SK-N-SH treated with all-trans-retinoic acid at 6 μM for 48 hours (cell line): ENCODE measurements at regions not wholly inside any gene's neighbourhood (a gene's known extent, or its start where the extent isn't known, plus 50 kb on each side); places are given as distances from the start of the nearest gene placed in this dataset.

Source experiments
- ATAC-seq: fragments of 200-7000 bp; cut with Tn5 transposase; 3 replicates; pipeline ENCODE4 v1.9.1; 2020; ENCODE audit warnings: mild to moderate bottlenecking, moderate library complexity
- ARNTL ChIP-seq: fragments of 450-650 bp; formaldehyde crosslinking; IDR thresholded peaks from 2 replicates; pipeline ENCODE4 v1.5.0; 2020; ENCODE audit warnings: low read depth, mild to moderate bottlenecking, moderate library complexity, borderline replicate concordance
- BACH2 ChIP-seq: fragments of 250-450 bp; sonication (Bioruptor Pico); IDR thresholded peaks from 2 replicates; pipeline ENCODE4 v1.9.0; 2021; ENCODE audit warnings: mild to moderate bottlenecking, borderline replicate concordance
- CREB5 ChIP-seq: fragments of 250-450 bp; sonication (Bioruptor Pico); IDR thresholded peaks from 2 replicates; pipeline ENCODE4 v1.5.1; 2020; ENCODE audit warnings: low read depth, mild to moderate bottlenecking, moderate library complexity
- CSDC2 ChIP-seq: fragments of 250-450 bp; sonication (Bioruptor Pico); IDR thresholded peaks from 2 replicates; pipeline ENCODE4 v1.5.0; 2020; ENCODE audit warnings: mild to moderate bottlenecking, moderate library complexity
- ESRRG ChIP-seq: fragments of 250-450 bp; sonication (Bioruptor Pico); IDR thresholded peaks from 2 replicates; pipeline ENCODE4 v1.6.1; 2021; ENCODE audit warnings: mild to moderate bottlenecking
- GLIS3 ChIP-seq: fragments of 250-450 bp; sonication (Bioruptor Pico); IDR thresholded peaks from 2 replicates; pipeline ENCODE4 v1.5.0; 2020; ENCODE audit warnings: mild to moderate bottlenecking, moderate library complexity
- ISL1 ChIP-seq: fragments of 250-450 bp; sonication (Bioruptor Pico); IDR thresholded peaks from 2 replicates; pipeline ENCODE4 v2.1.2; 2022; ENCODE audit warnings: mild to moderate bottlenecking, moderate library complexity
- OSR1 ChIP-seq: fragments of 250-450 bp; sonication (Bioruptor Pico); IDR thresholded peaks from 2 replicates; pipeline ENCODE4 v1.8.0; 2022; ENCODE audit warnings: moderate library complexity, mild to moderate bottlenecking, inconsistent platforms
- POU6F1 ChIP-seq: fragments of 250-450 bp; sonication (Bioruptor Pico); IDR thresholded peaks from 2 replicates; pipeline ENCODE4 v1.8.0; 2021; ENCODE audit warnings: low read depth, mild to moderate bottlenecking, moderate library complexity, borderline replicate concordance
- PPARA ChIP-seq: fragments of 250-450 bp; sonication (Bioruptor Pico); IDR thresholded peaks from 2 replicates; pipeline ENCODE4 v1.5.0; 2020; ENCODE audit warnings: mild to moderate bottlenecking, borderline replicate concordance
- SNAI2 ChIP-seq: fragments of 250-450 bp; sonication (Bioruptor Pico); IDR thresholded peaks from 2 replicates; pipeline ENCODE4 v1.5.0; 2020; ENCODE audit warnings: mild to moderate bottlenecking, moderate library complexity
- TCF4 ChIP-seq: fragments of 250-450 bp; sonication (Bioruptor Pico); IDR thresholded peaks from 2 replicates; pipeline ENCODE4 v1.8.0; 2021; ENCODE audit warnings: mild to moderate bottlenecking, moderate library complexity, borderline replicate concordance
- TOX ChIP-seq: fragments of 250-450 bp; sonication (Bioruptor Pico); IDR thresholded peaks from 2 replicates; pipeline ENCODE4 v1.8.0; 2021; ENCODE audit warnings: mild to moderate bottlenecking, moderate library complexity, borderline replicate concordance
- ZC3H10 ChIP-seq: fragments of 250-450 bp; sonication (Bioruptor Pico); IDR thresholded peaks from 2 replicates; pipeline ENCODE4 v1.5.1; 2021; ENCODE audit warnings: mild to moderate bottlenecking, moderate library complexity
- ZFP3 ChIP-seq: fragments of 250-450 bp; sonication (Bioruptor Pico); IDR thresholded peaks from 2 replicates; pipeline ENCODE4 v1.5.0; 2020; ENCODE audit warnings: mild to moderate bottlenecking, moderate library complexity
- ZFP30 ChIP-seq: fragments of 450-650 bp; formaldehyde crosslinking; IDR thresholded peaks from 2 replicates; pipeline ENCODE4 v1.5.0; 2022; ENCODE audit warnings: mild to moderate bottlenecking, moderate library complexity
- ZNF565 ChIP-seq: fragments of 450-650 bp; formaldehyde crosslinking; conservative IDR thresholded peaks from 2 replicates; pipeline ENCODE4 v1.5.0; 2020; ENCODE audit warnings: low read depth, mild to moderate bottlenecking, moderate library complexity
- ZNF70 ChIP-seq: fragments of 450-650 bp; formaldehyde crosslinking; IDR thresholded peaks from 2 replicates; pipeline ENCODE4 v1.5.0; 2020; ENCODE audit warnings: mild to moderate bottlenecking, moderate library complexity
- ZNF8 ChIP-seq: fragments of 450-650 bp; formaldehyde crosslinking; IDR thresholded peaks from 2 replicates; pipeline ENCODE4 v1.5.0; 2020; ENCODE audit warnings: mild to moderate bottlenecking, moderate library complexity
- TF ChIP-seq, protein P1 (sequence below): fragments of 250-450 bp; sonication (Bioruptor Pico); IDR thresholded peaks from 2 replicates; pipeline ENCODE4 v1.5.1; 2021; ENCODE audit warnings: mild to moderate bottlenecking, moderate library complexity
- TF ChIP-seq, protein P2 (sequence below): fragments of 250-450 bp; sonication (Bioruptor Pico); IDR thresholded peaks from 2 replicates; pipeline ENCODE4 v1.8.0; 2020; ENCODE audit warnings: mild to moderate bottlenecking, moderate library complexity, borderline replicate concordance
- TF ChIP-seq, protein P3 (sequence below): fragments of 250-450 bp; sonication (Bioruptor Pico); IDR thresholded peaks from 2 replicates; pipeline ENCODE4 v1.5.0; 2020; ENCODE audit warnings: mild to moderate bottlenecking, moderate library complexity

GRCh38 chr13:106172176-106172905 lies 363.1 kb downstream of the EFNB2 start:
- TF ChIP-seq, protein P1, sequence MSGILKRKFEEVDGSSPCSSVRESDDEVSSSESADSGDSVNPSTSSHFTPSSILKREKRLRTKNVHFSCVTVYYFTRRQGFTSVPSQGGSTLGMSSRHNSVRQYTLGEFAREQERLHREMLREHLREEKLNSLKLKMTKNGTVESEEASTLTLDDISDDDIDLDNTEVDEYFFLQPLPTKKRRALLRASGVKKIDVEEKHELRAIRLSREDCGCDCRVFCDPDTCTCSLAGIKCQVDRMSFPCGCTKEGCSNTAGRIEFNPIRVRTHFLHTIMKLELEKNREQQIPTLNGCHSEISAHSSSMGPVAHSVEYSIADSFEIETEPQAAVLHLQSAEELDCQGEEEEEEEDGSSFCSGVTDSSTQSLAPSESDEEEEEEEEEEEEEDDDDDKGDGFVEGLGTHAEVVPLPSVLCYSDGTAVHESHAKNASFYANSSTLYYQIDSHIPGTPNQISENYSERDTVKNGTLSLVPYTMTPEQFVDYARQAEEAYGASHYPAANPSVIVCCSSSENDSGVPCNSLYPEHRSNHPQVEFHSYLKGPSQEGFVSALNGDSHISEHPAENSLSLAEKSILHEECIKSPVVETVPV (CRISPR knock-in tag), result no peak
- no peak for TF ChIP-seq ZNF8
- no peak for TF ChIP-seq ESRRG
- TF ChIP-seq PPARA (CRISPR knock-in tag), result no peak
- no peak for TF ChIP-seq ZC3H10 (CRISPR knock-in tag)
- TF ChIP-seq CREB5 (CRISPR knock-in tag), result no peak
- no peak for TF ChIP-seq ZNF565 (CRISPR knock-in tag)
- no peak for TF ChIP-seq ZFP30 (CRISPR knock-in tag)
- no peak for TF ChIP-seq ARNTL (CRISPR knock-in tag)
- no peak for TF ChIP-seq TOX (CRISPR knock-in tag)
- no peak for TF ChIP-seq POU6F1 (CRISPR knock-in tag)
- TF ChIP-seq GLIS3 (CRISPR knock-in tag), result no peak
- no peak for TF ChIP-seq OSR1 (CRISPR knock-in tag)
- ATAC-seq, result no peak

DNA sequence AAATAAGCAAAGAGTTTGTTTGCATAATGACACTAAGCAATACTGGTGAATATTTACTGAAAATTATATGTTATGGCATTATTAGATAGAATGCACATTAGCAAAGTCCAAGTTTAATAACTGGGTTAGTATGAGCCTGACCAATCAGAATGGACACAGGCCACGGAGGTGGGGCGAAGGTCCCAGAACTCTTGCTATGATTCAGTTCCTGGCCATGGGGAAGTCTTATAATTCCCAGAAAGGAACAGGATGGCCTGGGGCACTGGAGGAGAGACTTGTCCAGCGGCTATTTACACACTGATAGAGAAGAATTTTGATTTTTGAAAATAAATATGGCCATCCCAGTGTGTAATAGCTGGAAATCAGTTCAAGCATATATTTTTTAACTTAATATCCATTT lies 372.0 kb downstream of the EFNB2 start:
- ATAC-seq, result no peak
- TF ChIP-seq CSDC2 (CRISPR knock-in tag) (no peak), ZNF8 (no peak), OSR1 (CRISPR knock-in tag) (no peak)
- TF ChIP-seq, all 23 proteins: peak for 0

GRCh38 chr13:106161146-106161545 lies 374.3 kb downstream of the EFNB2 start:
- ATAC-seq, result no peak
- TF ChIP-seq POU6F1 (CRISPR knock-in tag) (no peak), ZFP3 (CRISPR knock-in tag) (no peak), OSR1 (CRISPR knock-in tag) (no peak), ISL1 (CRISPR knock-in tag) (no peak), ZNF70 (no peak), ZC3H10 (CRISPR knock-in tag) (no peak), GLIS3 (CRISPR knock-in tag) (no peak), TCF4 (CRISPR knock-in tag) (no peak), ZNF8 (no peak), TOX (CRISPR knock-in tag) (no peak), BACH2 (CRISPR knock-in tag) (no peak), SNAI2 (CRISPR knock-in tag) (no peak), ESRRG (no peak), PPARA (CRISPR knock-in tag) (no peak), CSDC2 (CRISPR knock-in tag) (no peak)
- TF ChIP-seq, protein P2, sequence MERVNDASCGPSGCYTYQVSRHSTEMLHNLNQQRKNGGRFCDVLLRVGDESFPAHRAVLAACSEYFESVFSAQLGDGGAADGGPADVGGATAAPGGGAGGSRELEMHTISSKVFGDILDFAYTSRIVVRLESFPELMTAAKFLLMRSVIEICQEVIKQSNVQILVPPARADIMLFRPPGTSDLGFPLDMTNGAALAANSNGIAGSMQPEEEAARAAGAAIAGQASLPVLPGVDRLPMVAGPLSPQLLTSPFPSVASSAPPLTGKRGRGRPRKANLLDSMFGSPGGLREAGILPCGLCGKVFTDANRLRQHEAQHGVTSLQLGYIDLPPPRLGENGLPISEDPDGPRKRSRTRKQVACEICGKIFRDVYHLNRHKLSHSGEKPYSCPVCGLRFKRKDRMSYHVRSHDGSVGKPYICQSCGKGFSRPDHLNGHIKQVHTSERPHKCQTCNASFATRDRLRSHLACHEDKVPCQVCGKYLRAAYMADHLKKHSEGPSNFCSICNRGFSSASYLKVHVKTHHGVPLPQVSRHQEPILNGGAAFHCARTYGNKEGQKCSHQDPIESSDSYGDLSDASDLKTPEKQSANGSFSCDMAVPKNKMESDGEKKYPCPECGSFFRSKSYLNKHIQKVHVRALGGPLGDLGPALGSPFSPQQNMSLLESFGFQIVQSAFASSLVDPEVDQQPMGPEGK, result no peak
- TF ChIP-seq, protein P1 (CRISPR knock-in tag), result no peak
- TF ChIP-seq, protein P3, sequence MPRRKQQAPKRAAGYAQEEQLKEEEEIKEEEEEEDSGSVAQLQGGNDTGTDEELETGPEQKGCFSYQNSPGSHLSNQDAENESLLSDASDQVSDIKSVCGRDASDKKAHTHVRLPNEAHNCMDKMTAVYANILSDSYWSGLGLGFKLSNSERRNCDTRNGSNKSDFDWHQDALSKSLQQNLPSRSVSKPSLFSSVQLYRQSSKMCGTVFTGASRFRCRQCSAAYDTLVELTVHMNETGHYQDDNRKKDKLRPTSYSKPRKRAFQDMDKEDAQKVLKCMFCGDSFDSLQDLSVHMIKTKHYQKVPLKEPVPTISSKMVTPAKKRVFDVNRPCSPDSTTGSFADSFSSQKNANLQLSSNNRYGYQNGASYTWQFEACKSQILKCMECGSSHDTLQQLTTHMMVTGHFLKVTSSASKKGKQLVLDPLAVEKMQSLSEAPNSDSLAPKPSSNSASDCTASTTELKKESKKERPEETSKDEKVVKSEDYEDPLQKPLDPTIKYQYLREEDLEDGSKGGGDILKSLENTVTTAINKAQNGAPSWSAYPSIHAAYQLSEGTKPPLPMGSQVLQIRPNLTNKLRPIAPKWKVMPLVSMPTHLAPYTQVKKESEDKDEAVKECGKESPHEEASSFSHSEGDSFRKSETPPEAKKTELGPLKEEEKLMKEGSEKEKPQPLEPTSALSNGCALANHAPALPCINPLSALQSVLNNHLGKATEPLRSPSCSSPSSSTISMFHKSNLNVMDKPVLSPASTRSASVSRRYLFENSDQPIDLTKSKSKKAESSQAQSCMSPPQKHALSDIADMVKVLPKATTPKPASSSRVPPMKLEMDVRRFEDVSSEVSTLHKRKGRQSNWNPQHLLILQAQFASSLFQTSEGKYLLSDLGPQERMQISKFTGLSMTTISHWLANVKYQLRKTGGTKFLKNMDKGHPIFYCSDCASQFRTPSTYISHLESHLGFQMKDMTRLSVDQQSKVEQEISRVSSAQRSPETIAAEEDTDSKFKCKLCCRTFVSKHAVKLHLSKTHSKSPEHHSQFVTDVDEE (CRISPR knock-in tag), result no peak
